Caco-2 (cell line): ENCODE measurements at regions not wholly inside any gene's neighbourhood (a gene's known extent, or its start where the extent isn't known, plus 50 kb on each side); places are given as distances from the start of the nearest gene placed in this dataset.
A peak's percentile ranks its signal among the peaks of the same experiment; 100 is the strongest.

ENCODE experiments used
- BruUV-seq: library from RNA; stranded (reverse); fragments of 400-500 nt; replicated peaks from 2 replicates; lab custom pipeline; 2021; lab: Mats Ljungman, UMichigan
- CTCF ChIA-PET: fragments of 300-600 bp; sonication (Branson Sonifier 250); formaldehyde crosslinking; loops from one replicate; lab custom pipeline; 2022; ENCODE audit warnings: antibody characterized with exemption; lab: Charles Lee
- POLR2A ChIA-PET: fragments of 300-600 bp; sonication (Branson Sonifier 250); formaldehyde crosslinking; loops from one replicate; lab custom pipeline; 2022; ENCODE audit warnings: antibody characterized with exemption; lab: Charles Lee
- DNase-seq, 2 experiments: peaks; one replicate each; pipeline versions ENCODE4 v3.0.0 to v3.0.0-alpha.2; 2020 to 2022
- H3K27me3 ChIP-seq: replicated peaks from 2 replicates; pipeline ENCODE4 v1.6.0; 2011; ENCODE audit warnings: low read length; ENCODE audit not compliant: control insufficient read depth, insufficient read depth
- H3K36me3 ChIP-seq: 2 replicates; pipeline ENCODE4 v1.5.1; 2011; ENCODE audit warnings: low read length; ENCODE audit not compliant: control insufficient read depth, insufficient read depth
- H3K4me1 ChIP-seq: fragments of 250-450 bp; sonication (Bioruptor Pico); 2 replicates; pipeline ENCODE4 v1.5.1; 2020; ENCODE audit warnings: mild to moderate bottlenecking
- H3K4me3 ChIP-seq: 2 replicates; pipeline ENCODE4 v1.5.1; 2011; ENCODE audit warnings: low read depth, mild to moderate bottlenecking, control low read depth, low read length
- H3K9me3 ChIP-seq: fragments of 250-450 bp; sonication (Bioruptor Pico); 2 replicates; pipeline ENCODE4 v1.5.1; 2020; ENCODE audit warnings: mild to moderate bottlenecking, moderate library complexity
- H3K27ac Mint-ChIP-seq: one replicate; pipeline ENCODE4 v1.8.0; 2022; ENCODE audit warnings: mixed read lengths; ENCODE audit not compliant: unreplicated experiment
- H3K27me3 Mint-ChIP-seq: one replicate; pipeline ENCODE4 v1.8.0; 2022; ENCODE audit warnings: mixed read lengths; ENCODE audit not compliant: insufficient read depth, unreplicated experiment
- H3K36me3 Mint-ChIP-seq: one replicate; pipeline ENCODE4 v1.8.0; 2022; ENCODE audit warnings: mild to moderate bottlenecking, mixed read lengths; ENCODE audit not compliant: insufficient read depth, unreplicated experiment
- H3K4me1 Mint-ChIP-seq: one replicate; pipeline ENCODE4 v1.8.0; 2022; ENCODE audit warnings: low read depth, mixed read lengths; ENCODE audit not compliant: unreplicated experiment
- H3K4me3 Mint-ChIP-seq: one replicate; pipeline ENCODE4 v1.8.0; 2022; ENCODE audit warnings: mild to moderate bottlenecking, moderate library complexity, mixed read lengths; ENCODE audit not compliant: unreplicated experiment
- H3K9me3 Mint-ChIP-seq: one replicate; pipeline ENCODE4 v1.8.0; 2022; ENCODE audit warnings: mixed read lengths; ENCODE audit not compliant: unreplicated experiment
- CTCF ChIP-seq, 2 experiments: fragments of 200-600 bp in 1 of 2; IDR thresholded peaks; 1 replicate in 1 of 2; 2 replicates in 1 of 2; pipeline versions ENCODE4 v1.5.1 to v1.8.0; 2011 to 2022; ENCODE audit warnings: antibody characterized with exemption in 1 of 2, control low read depth in 1 of 2, inconsistent platforms in 1 of 2, low read depth in 1 of 2, low read length in 1 of 2, mild to moderate bottlenecking in 1 of 2, moderate library complexity in 1 of 2; ENCODE audit not compliant: insufficient read depth in 1 of 2, severe bottlenecking in 1 of 2, unreplicated experiment in 1 of 2
- intact Hi-C: fragments of 100-400 bp; cut with micrococcal nuclease; formaldehyde crosslinking; loops from one replicate; pipeline ENCODE4 v1.10.0; 2022; ENCODE audit not compliant: unreplicated experiment

GRCh38 chr11:112836256-112836602 is 125.0 kb upstream of the NCAM1 start:
- no peak for TF ChIP-seq CTCF (IDR thresholded peaks at IDR 0.05; ENCODE audit: insufficient read depth in 1 of 2, low read depth in 1 of 2, low read length in 1 of 2, severe bottlenecking in 1 of 2, unreplicated experiment in 1 of 2)
- H3K4me3 Mint-ChIP-seq = no peak overlapping the region
- H3K27me3 Mint-ChIP-seq = peaks cover 7% of the 10 kb centered on the region
- H3K36me3 ChIP-seq = no peaks in the 10 kb centered on the region
- CTCF ChIA-PET = interaction anchor here (1.0 kb wide), 1 partner anchor 248 kb away, joined by 5 read pairs; no protein-coding TSS in a partner anchor
- H3K9me3 Mint-ChIP-seq = no peaks in the 10 kb centered on the region
- H3K4me3 ChIP-seq = no peak overlapping the region
- H3K27me3 ChIP-seq = no peaks in the 10 kb centered on the region; the same call in 1 of the 2 replicates
- intact Hi-C loops = no loop called here
- H3K9me3 ChIP-seq = no peaks in the 10 kb centered on the region
- H3K4me1 ChIP-seq = no peaks in the 10 kb centered on the region
- H3K36me3 Mint-ChIP-seq = no peaks in the 10 kb centered on the region
- no TSS peak for BruUV-seq
- DNase-seq = no peak
- H3K4me1 Mint-ChIP-seq = no peaks in the 10 kb centered on the region
- H3K27ac Mint-ChIP-seq = no peak overlapping the region
- POLR2A ChIA-PET = no interaction called here

GRCh38 chr11:112837162-112837826 is 123.9 kb upstream of the NCAM1 start:
- no peaks in the 10 kb centered on the region for H3K4me1 ChIP-seq
- peak in 1 of 2 experiments; percentile 19 for DNase-seq
- peak; percentile 19 to 30 for TF ChIP-seq CTCF (IDR thresholded peaks at IDR 0.05; ENCODE audit: insufficient read depth in 1 of 2, low read depth in 1 of 2, low read length in 1 of 2, severe bottlenecking in 1 of 2, unreplicated experiment in 1 of 2)
- Mint-ChIP-seq H3K9me3 (no peaks in the 10 kb centered on the region), H3K36me3 (no peaks in the 10 kb centered on the region), H3K4me1 (no peaks in the 10 kb centered on the region), H3K27ac (no peak overlapping the region), H3K27me3 (peaks cover 7% of the 10 kb centered on the region), H3K4me3 (no peak overlapping the region)
- no peaks in the 10 kb centered on the region for H3K36me3 ChIP-seq
- no peaks in the 10 kb centered on the region for H3K27me3 ChIP-seq
- ChIA-PET POLR2A (no interaction called here), CTCF (interaction anchor here (1.0 kb wide), 2 partner anchors 249 to 277 kb away, joined by 4 to 5 read pairs; no protein-coding TSS in a partner anchor)
- no TSS peak for BruUV-seq
- H3K4me3 ChIP-seq = no peak overlapping the region
- intact Hi-C loops = loop anchor here (1.0 kb wide), 1 partner anchor 452 kb away; no protein-coding TSS in a partner anchor
- no peaks in the 10 kb centered on the region for H3K9me3 ChIP-seq

GRCh38 chr11:112839051-112839450 is 122.2 kb upstream of the NCAM1 start:
- Histone ChIP-seq H3K27me3 (no peaks in the 10 kb centered on the region), H3K4me1 (no peaks in the 10 kb centered on the region), H3K9me3 (no peaks in the 10 kb centered on the region), H3K36me3 (no peaks in the 10 kb centered on the region), H3K4me3 (no peak overlapping the region)
- DNase-seq = no peak
- Mint-ChIP-seq H3K4me1 (no peaks in the 10 kb centered on the region), H3K27me3 (peaks cover 7% of the 10 kb centered on the region), H3K27ac (no peak overlapping the region), H3K4me3 (no peak overlapping the region), H3K36me3 (no peaks in the 10 kb centered on the region), H3K9me3 (no peaks in the 10 kb centered on the region)
- TF ChIP-seq CTCF (IDR thresholded peaks at IDR 0.05; ENCODE audit: insufficient read depth in 1 of 2, low read depth in 1 of 2, low read length in 1 of 2, severe bottlenecking in 1 of 2, unreplicated experiment in 1 of 2) = no peak
- intact Hi-C loops = no loop called here
- POLR2A ChIA-PET = no interaction called here
- CTCF ChIA-PET = no interaction called here
- no TSS peak for BruUV-seq
